Gastroesophageal sphincter (tissue), 4 donors: ENCODE measurements at regions not wholly inside any gene's neighbourhood (a gene's known extent, or its start where the extent isn't known, plus 50 kb on each side); places are given as distances from the start of the nearest gene placed in this dataset.

ENCODE experiments used
- ATAC-seq: fragments of 150-250 bp; one replicate; pipeline ENCODE4 v1.9.1; 2016; ENCODE audit warnings: mild to moderate bottlenecking, moderate library complexity
- H3K27ac ChIP-seq, 4 donors: fragments of 200-600 bp; sonication (generic) in 3 of 4; 1 replicate in 3 of 4; 2 replicates in 1 of 4; pipeline ENCODE4 v1.5.1; 2016 to 2019
- H3K27me3 ChIP-seq: fragments of 200-600 bp; sonication (generic); one replicate; pipeline ENCODE4 v1.5.1; 2019
- H3K36me3 ChIP-seq, 2 donors: fragments of 200-600 bp; sonication (generic); one replicate each; pipeline ENCODE4 v1.5.1; 2019; ENCODE audit warnings: control low read depth in 1 of 2
- H3K4me1 ChIP-seq, 3 donors: fragments of 200-600 bp; sonication (generic); 1 replicate in 2 of 3; 2 replicates in 1 of 3; pipeline ENCODE4 v1.5.1; 2016 to 2019; ENCODE audit warnings: control low read depth in 2 of 3
- H3K4me3 ChIP-seq, 2 donors: fragments of 200-600 bp; sonication (generic); one replicate each; pipeline ENCODE4 v1.5.1; 2019; ENCODE audit warnings: mild to moderate bottlenecking in 1 of 2, moderate library complexity in 1 of 2
- H3K9me3 ChIP-seq, 3 donors: fragments of 200-600 bp; sonication (generic); one replicate each; pipeline ENCODE4 v1.5.1; 2017 to 2019; ENCODE audit warnings: control low read depth in 2 of 3
- CTCF ChIP-seq, 4 experiments: fragments of 200-600 bp in 2 of 4; fragments of 450-650 bp in 2 of 4; sonication (generic) in 1 of 4; IDR thresholded peaks; one replicate each; pipeline ENCODE4 v1.5.1; 2017 to 2019; ENCODE audit warnings: antibody characterized with exemption in 4 of 4, mild to moderate bottlenecking in 2 of 4, moderate library complexity in 2 of 4
- EP300 ChIP-seq: sonication (generic); formaldehyde crosslinking; IDR thresholded peaks from one replicate; pipeline ENCODE4 v1.6.1; 2017; ENCODE audit warnings: antibody characterized with exemption, mild to moderate bottlenecking
- POLR2A ChIP-seq, 2 donors: fragments of 450-650 bp; IDR thresholded peaks; one replicate each; pipeline ENCODE4 v1.6.1; 2017; ENCODE audit warnings: antibody characterized with exemption in 2 of 2, mild to moderate bottlenecking in 2 of 2, moderate library complexity in 1 of 2
- POLR2AphosphoS5 ChIP-seq: sonication (generic); formaldehyde crosslinking; IDR thresholded peaks from one replicate; pipeline ENCODE4 v1.6.1; 2017; ENCODE audit warnings: antibody characterized with exemption
- WGBS, 2 donors: methylation state at CpG; one replicate each; pipeline ENCODE4 v1.1.5; 2018; ENCODE audit warnings: low coverage in 1 of 2; 5-methylcytosine and 5-hydroxymethylcytosine counted together

GRCh38 chr11:98793276-98793675 lies 227.5 kb upstream of the CNTN5 start:
- no peak for ATAC-seq
- 67 to 75% methylated on average over 2 of the region's 2 CpGs for whole genome bisulfite sequencing, 2 donors
- peaks cover 0 to 19% (median 0%) of the 10 kb centered on the region in 3 donors for H3K9me3 ChIP-seq

GRCh38 chr11:98798333-98798732 lies 222.4 kb upstream of the CNTN5 start:
- Histone ChIP-seq H3K4me3 (no peak overlapping the region), H3K27me3 (no peaks in the 10 kb centered on the region), H3K36me3 (no peaks in the 10 kb centered on the region), H3K9me3 (peaks cover 0 to 22% (median 0%) of the 10 kb centered on the region in 3 donors), H3K27ac (no peak overlapping the region), H3K4me1 (no peaks in the 10 kb centered on the region)
- no peak for TF ChIP-seq POLR2A (IDR thresholded peaks at IDR 0.05)
- no peak for TF ChIP-seq EP300
- no peak for TF ChIP-seq POLR2AphosphoS5
- no peak for TF ChIP-seq CTCF (IDR thresholded peaks at IDR 0.05)
- ATAC-seq, result no peak

More at GRCh38 chr11:98793276-98793675, 227.5 kb upstream of the CNTN5 start:
- Histone ChIP-seq H3K27me3 (no peaks in the 10 kb centered on the region), H3K4me1 (no peaks in the 10 kb centered on the region), H3K4me3 (no peak overlapping the region), H3K36me3 (no peaks in the 10 kb centered on the region), H3K27ac (no peak overlapping the region)
- no peak for TF ChIP-seq POLR2A (IDR thresholded peaks at IDR 0.05)
- TF ChIP-seq POLR2AphosphoS5, result no peak
- TF ChIP-seq EP300, result no peak
- TF ChIP-seq CTCF (IDR thresholded peaks at IDR 0.05), result no peak

- peaks cover 0 to 13% (median 0%) of the 10 kb centered on the region in 3 donors for H3K9me3 ChIP-seq
- H3K36me3 ChIP-seq, result no peaks in the 10 kb centered on the region
- 73 to 75% methylated on average over 4 of the region's 4 CpGs for WGBS, 2 donors
- H3K4me1 ChIP-seq, result no peaks in the 10 kb centered on the region
- no peak for ATAC-seq
- H3K27me3 ChIP-seq, result no peaks in the 10 kb centered on the region
- no peak overlapping the region for H3K27ac ChIP-seq
- TF ChIP-seq EP300 (no peak), POLR2A (IDR thresholded peaks at IDR 0.05) (no peak), CTCF (IDR thresholded peaks at IDR 0.05) (no peak), POLR2AphosphoS5 (no peak)
- no peak overlapping the region for H3K4me3 ChIP-seq
Observed at GRCh38 chr11:98800696-98801095, 220.1 kb upstream of the CNTN5 start.

DNA sequence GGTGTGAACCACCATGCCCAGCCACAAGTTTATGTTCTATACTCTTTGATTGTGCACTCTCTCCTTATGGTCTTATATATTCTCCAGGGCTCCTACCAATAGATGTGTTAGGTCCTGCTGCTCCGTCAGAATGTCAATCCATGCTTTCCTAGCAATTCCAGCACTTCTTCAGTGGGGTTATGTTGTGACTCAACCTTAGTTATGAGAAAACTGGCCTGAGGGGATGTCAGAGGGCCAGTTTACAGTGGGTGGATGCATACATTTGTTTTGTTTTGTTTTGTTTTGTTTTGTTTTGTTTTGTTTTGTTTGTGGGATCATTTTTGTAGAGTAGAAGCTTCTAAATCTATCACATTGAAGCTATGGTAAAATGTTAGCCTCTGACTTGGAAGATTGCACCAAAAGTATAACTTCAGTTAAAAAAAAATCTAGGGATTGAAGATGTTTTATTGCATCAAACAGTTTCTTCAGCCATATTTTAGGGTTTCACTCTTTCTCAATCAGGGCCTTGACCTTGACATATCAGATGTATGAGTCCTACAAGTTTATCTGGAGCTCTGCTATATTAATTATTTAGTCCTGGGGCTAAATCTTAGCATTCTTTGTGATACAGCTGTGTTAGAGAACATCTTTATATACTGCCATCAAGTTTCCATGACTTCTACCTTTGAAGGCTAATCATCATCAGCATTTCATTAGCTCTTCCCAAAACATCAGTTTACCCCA lies 191.6 kb upstream of the CNTN5 start:
- H3K9me3 ChIP-seq, result no peaks in the 10 kb centered on the region
- no peaks in the 10 kb centered on the region for H3K4me1 ChIP-seq
- H3K27me3 ChIP-seq, result no peaks in the 10 kb centered on the region
- TF ChIP-seq CTCF (IDR thresholded peaks at IDR 0.05) (no peak), POLR2A (IDR thresholded peaks at IDR 0.05) (no peak), EP300 (no peak), POLR2AphosphoS5 (no peak)
- no peak overlapping the region for H3K27ac ChIP-seq
- H3K36me3 ChIP-seq, result no peaks in the 10 kb centered on the region
- ATAC-seq, result no peak
- 92% methylated on average over 1 of the region's 1 CpG; no CpG with 5 or more reads in 1 of the 2 donors for WGBS, 2 donors
- no peak overlapping the region for H3K4me3 ChIP-seq

GRCh38 chr11:98829971-98830370 lies 190.8 kb upstream of the CNTN5 start:
- Histone ChIP-seq H3K9me3 (no peaks in the 10 kb centered on the region), H3K27ac (no peak overlapping the region), H3K27me3 (no peaks in the 10 kb centered on the region), H3K4me3 (no peak overlapping the region), H3K4me1 (no peaks in the 10 kb centered on the region), H3K36me3 (no peaks in the 10 kb centered on the region)
- no peak for ATAC-seq
- WGBS, 2 donors, result 26 to 52% methylated on average over 2 of the region's 2 CpGs
- TF ChIP-seq CTCF (IDR thresholded peaks at IDR 0.05), result no peak
- no peak for TF ChIP-seq EP300
- no peak for TF ChIP-seq POLR2AphosphoS5
- no peak for TF ChIP-seq POLR2A (IDR thresholded peaks at IDR 0.05)
